ENCODE measurements at regions not wholly inside any gene's neighbourhood (a gene's known extent, or its start where the extent isn't known, plus 50 kb on each side); places are given as distances from the start of the nearest gene placed in this dataset.

- TF ChIP-seq CTCF (IDR thresholded peaks at IDR 0.05; ENCODE audit: low read depth, low read length, poor library complexity, severe bottlenecking), result no peak
- no peak for TF ChIP-seq EZH2phosphoT487 (IDR thresholded peaks at IDR 0.05; ENCODE audit: borderline replicate concordance, low read length)
These were observed 260.5 kb downstream of the CBLN1 start for GRCh38 chr16:49021136-49021535.
